SK-N-MC (cell line): ENCODE measurements at regions not wholly inside any gene's neighbourhood (a gene's known extent, or its start where the extent isn't known, plus 50 kb on each side); places are given as distances from the start of the nearest gene placed in this dataset.

ENCODE experiments used
- DNase-seq: peaks from one replicate; pipeline ENCODE4 v3.0.0-alpha.2; 2011; ENCODE audit warnings: low read depth, low spot score
- H3K27ac ChIP-seq: fragments of 200-600 bp; sonication (generic); 2 replicates; pipeline ENCODE4 v1.5.1; 2016; ENCODE audit warnings: mixed run types
- H3K36me3 ChIP-seq: fragments of 200-600 bp; sonication (generic); 2 replicates; pipeline ENCODE4 v1.6.1; 2017; ENCODE audit warnings: antibody characterized with exemption, low read length, mixed read lengths; ENCODE audit not compliant: insufficient read depth
- H3K4me3 ChIP-seq: fragments of 200-600 bp; sonication (generic); 2 replicates; pipeline ENCODE4 v1.5.1; 2016
- H3K9ac ChIP-seq: fragments of 200-600 bp; sonication (generic); 2 replicates; pipeline ENCODE4 v1.8.0; 2017; ENCODE audit warnings: mixed run types, mixed read lengths; ENCODE audit not compliant: insufficient read length
- H3K9me3 ChIP-seq: fragments of 200-600 bp; sonication (generic); 2 replicates; pipeline ENCODE4 v1.6.1; 2017; ENCODE audit warnings: low read depth, mild to moderate bottlenecking, antibody characterized with exemption, low read length, moderate library complexity, mixed read lengths
- EZH2 ChIP-seq: fragments of 200-600 bp; sonication (generic); IDR thresholded peaks from one replicate; pipeline ENCODE4 v1.6.1; 2017; ENCODE audit warnings: antibody characterized with exemption
- FOXP2 ChIP-seq: optimal IDR thresholded peaks from 2 replicates; pipeline ENCODE3; 2011; ENCODE audit warnings: mild to moderate bottlenecking, moderate library complexity; ENCODE audit not compliant: insufficient read depth; ENCODE audit errors: extremely low read length, control extremely low read depth
- POLR2AphosphoS5 ChIP-seq: IDR thresholded peaks from 2 replicates; pipeline ENCODE4 v1.6.1; 2012; ENCODE audit warnings: mild to moderate bottlenecking, low read depth, low read length, borderline replicate concordance

DNA sequence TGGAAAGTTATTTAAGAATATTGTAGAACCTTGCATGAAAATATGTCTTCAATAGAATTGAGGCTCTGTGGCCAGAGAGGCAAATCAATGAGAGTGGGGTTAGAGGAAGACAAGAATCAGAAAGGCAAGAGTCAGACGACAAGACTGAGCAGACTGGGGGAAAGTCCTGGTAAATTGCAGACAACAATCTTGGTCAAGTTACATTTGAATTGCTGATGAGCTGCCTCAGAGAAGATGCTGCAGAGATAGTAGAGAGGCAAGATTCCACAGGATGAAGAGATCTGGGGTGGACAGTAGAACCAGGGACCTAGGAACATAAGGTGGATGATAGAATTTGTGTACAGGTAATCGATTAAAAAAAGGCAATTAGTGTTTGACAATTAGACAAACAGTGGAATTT, 133.8 kb downstream of the RXFP2 start:
- no peak overlapping the region for H3K9ac ChIP-seq
- no peak for DNase-seq
- H3K4me3 ChIP-seq: no peak overlapping the region
- H3K27ac ChIP-seq: no peak overlapping the region
- TF ChIP-seq FOXP2 (no peak), EZH2 (no peak), POLR2AphosphoS5 (no peak)
- H3K36me3 ChIP-seq: no peaks in the 10 kb centered on the region
- no peaks in the 10 kb centered on the region for H3K9me3 ChIP-seq

DNA sequence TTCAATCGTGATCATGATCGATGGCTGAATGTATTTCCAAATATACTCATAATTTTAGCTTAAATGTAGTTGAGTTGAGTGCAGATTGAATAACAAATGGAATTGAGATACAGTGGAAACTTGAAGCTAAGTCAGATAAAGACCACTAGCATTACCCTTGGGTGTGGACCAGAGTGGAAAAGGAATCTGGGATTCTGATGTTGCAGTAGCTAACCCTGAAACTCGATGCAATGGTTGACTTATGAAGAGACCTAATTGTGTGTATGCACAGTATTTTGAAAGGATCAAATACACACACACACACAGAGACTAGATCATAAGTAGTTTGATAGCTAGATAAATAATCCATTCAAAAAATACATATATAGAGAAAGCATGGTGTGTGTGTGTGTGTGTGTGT, 135.8 kb downstream of the RXFP2 start:
- no peak for DNase-seq
- TF ChIP-seq FOXP2 (no peak), POLR2AphosphoS5 (no peak), EZH2 (no peak)
- Histone ChIP-seq H3K27ac (peak overlapping the region; percentile 58; the same call in 1 of the 2 replicates), H3K9me3 (no peaks in the 10 kb centered on the region), H3K4me3 (peak overlapping the region; percentile 2; the same call in 1 of the 2 replicates), H3K36me3 (no peaks in the 10 kb centered on the region), H3K9ac (no peak overlapping the region)

DNA sequence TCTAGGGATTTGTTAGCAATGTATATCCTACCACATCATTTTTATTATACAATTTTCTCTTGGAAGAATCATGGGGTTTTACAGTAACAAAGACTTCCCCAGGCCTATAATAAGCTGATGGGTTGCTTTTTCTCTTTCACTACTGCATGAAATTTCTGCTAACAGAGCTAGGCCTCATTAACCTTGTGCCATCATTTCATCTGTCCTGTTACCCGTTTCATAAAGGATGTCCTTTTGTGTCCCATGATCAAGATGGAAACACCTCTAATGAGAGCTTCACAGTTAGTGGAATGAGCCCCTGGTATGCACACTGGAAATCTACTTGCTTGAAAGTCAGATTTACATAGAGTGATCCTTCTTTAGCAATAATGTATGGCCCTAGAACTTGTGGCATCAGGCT, 138.7 kb downstream of the RXFP2 start:
- H3K27ac ChIP-seq: no peak overlapping the region
- DNase-seq: no peak
- TF ChIP-seq FOXP2 (no peak), EZH2 (no peak), POLR2AphosphoS5 (no peak)
- no peaks in the 10 kb centered on the region for H3K9me3 ChIP-seq
- no peak overlapping the region for H3K9ac ChIP-seq
- no peaks in the 10 kb centered on the region for H3K36me3 ChIP-seq
- no peak overlapping the region for H3K4me3 ChIP-seq

DNA sequence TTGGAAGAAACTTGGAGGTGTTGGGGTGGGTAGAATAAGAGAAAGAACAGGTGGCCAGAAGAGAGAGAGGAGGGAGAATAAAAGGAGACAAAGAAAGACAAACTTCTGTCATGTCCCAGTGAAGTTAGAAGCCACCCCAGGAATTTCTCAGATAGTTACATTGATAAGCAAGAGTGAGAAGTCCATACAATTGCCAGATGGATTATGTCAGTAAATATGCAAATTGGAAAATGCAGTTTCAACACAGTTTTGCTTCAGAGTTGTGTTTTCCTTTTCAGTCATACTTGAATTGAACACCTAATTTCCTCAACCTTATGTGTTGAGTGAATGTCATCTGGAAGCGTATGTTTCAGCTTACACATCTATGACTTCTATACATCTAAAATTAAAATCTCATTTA, 139.2 kb downstream of the RXFP2 start:
- H3K4me3 ChIP-seq: no peak overlapping the region
- H3K27ac ChIP-seq: no peak overlapping the region
- H3K9ac ChIP-seq: no peak overlapping the region
- H3K9me3 ChIP-seq: no peaks in the 10 kb centered on the region
- no peaks in the 10 kb centered on the region for H3K36me3 ChIP-seq
- no peak for TF ChIP-seq FOXP2
- no peak for TF ChIP-seq EZH2
- TF ChIP-seq POLR2AphosphoS5: no peak
- DNase-seq: no peak

DNA sequence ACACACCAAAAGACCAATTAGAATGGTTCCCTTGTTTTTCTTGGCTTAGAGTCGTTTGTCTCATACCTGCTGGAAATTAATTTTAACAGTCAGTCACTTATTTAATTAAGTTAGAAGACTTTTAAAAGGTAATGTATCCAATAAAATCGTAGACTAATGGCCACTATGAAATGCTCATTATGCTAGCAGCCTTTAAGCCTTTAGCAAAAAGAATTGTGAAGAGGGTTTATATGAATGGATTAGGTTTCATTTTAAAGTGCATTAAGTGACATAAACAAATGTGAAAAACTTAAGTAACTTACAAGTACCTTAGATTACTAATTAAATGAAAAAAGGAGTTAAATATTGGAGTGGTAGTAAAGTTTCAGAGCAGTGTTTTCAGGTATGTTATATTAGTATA, 139.6 kb downstream of the RXFP2 start:
- H3K9ac ChIP-seq: no peak overlapping the region

DNA sequence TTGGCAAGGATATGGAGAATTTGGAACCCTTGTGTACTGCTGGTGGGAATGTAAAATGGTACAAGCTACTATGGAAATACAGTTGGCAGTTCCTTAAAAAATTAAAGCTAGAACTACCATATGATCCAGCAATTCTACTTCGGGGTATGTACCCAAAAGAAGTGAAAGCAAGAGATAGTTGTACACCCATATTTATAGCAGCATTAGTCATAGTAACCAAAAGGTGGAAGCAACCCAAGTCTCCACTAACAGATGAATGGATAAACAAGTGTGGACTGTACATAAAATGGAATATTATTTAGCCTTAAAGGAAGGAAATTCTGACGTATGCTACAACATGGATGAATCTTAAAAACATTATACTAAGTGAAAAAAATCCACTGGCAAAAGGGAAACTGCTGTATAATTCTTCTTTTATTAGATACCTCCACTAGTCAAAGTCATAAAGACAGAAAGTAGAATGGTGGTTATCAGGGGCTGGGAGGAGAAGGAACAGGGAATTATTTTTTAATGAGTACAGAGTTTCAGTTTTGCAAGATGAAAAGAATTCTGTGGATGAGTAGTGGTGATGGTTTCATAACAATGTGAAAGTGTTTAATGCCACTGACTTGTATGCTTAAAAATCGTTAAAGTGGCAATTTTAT, 141.6 kb downstream of the RXFP2 start:
- no peaks in the 10 kb centered on the region for H3K36me3 ChIP-seq
- H3K27ac ChIP-seq: no peak overlapping the region
- no peaks in the 10 kb centered on the region for H3K9me3 ChIP-seq
- H3K9ac ChIP-seq: no peak overlapping the region
- no peak overlapping the region for H3K4me3 ChIP-seq
- DNase-seq: no peak
- TF ChIP-seq EZH2 (no peak), FOXP2 (no peak), POLR2AphosphoS5 (no peak)

More for the DNA sequence above, 139.6 kb downstream of the RXFP2 start:
- TF ChIP-seq EZH2 (no peak), POLR2AphosphoS5 (no peak), FOXP2 (no peak)
- Histone ChIP-seq H3K36me3 (no peaks in the 10 kb centered on the region), H3K27ac (no peak overlapping the region), H3K9me3 (no peaks in the 10 kb centered on the region), H3K4me3 (no peak overlapping the region)
- no peak for DNase-seq

DNA sequence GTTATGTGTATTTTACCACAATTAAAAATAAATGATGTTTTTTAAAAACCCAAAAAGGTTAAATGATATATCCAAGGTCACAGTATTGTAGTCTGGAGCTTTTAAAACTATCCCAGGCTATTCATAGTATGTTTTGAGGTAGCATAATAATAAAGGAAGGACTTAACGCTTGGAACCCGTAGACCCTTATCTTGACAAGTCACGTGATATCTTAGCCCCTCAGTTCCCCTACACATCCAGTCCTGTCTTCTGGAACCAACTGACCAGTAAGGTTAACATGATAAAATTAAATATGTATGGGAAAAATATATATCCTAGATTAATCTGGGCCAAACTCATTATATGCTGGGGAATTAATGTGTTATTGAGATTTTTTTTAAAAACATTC, 142.2 kb downstream of the RXFP2 start:
- no peak overlapping the region for H3K9ac ChIP-seq
- DNase-seq: no peak
- no peaks in the 10 kb centered on the region for H3K36me3 ChIP-seq
- H3K9me3 ChIP-seq: no peaks in the 10 kb centered on the region
- H3K4me3 ChIP-seq: no peak overlapping the region
- TF ChIP-seq EZH2 (no peak), POLR2AphosphoS5 (no peak), FOXP2 (no peak)
- H3K27ac ChIP-seq: no peak overlapping the region

DNA sequence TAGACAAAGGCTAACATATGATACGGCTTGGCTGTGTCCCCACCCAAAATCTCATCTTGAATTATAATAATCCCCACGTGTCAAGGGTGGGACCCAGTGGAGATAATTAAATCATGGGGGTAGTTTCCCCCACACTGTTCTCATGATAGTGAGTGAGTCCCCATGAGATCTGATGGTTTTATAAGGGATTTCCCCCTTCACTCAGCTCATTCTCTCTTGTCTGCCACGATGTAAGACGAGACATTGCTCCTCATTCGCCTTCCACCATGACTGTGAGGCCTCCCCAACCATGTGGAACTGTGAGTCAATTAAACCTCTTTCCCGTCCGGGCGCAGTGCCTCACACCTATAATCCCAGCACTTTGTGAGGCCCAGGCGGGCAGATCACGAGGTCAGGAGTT, 143.5 kb downstream of the RXFP2 start:
- no peaks in the 10 kb centered on the region for H3K36me3 ChIP-seq
- no peak for TF ChIP-seq FOXP2
- no peak for TF ChIP-seq POLR2AphosphoS5
- no peak for TF ChIP-seq EZH2
- no peak for DNase-seq
- H3K9ac ChIP-seq: no peak overlapping the region
- no peak overlapping the region for H3K4me3 ChIP-seq
- H3K27ac ChIP-seq: no peak overlapping the region; the same call in 1 of the 2 replicates
- H3K9me3 ChIP-seq: no peaks in the 10 kb centered on the region

DNA sequence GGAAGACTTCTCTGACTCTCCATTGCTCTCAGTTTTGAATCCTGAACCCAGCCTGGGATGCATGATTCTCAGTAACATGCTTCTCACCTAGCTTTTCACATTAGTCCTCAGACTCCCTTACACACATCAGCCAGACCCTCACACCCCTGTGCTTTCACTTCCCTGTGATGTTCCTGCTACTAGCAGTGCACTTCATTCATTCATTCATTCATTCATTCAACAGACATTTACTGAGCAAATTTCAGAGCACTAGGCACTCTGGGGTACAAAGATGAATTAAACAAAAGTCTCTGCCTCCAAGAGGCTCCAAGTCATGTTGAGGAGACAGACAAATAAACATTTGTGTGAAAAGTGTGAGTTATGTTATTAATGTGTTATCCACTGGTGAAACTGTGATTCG, 145.2 kb downstream of the RXFP2 start:
- H3K9ac ChIP-seq: no peak overlapping the region
- DNase-seq: no peak
- no peaks in the 10 kb centered on the region for H3K36me3 ChIP-seq
- no peak overlapping the region for H3K27ac ChIP-seq
- no peak for TF ChIP-seq FOXP2
- TF ChIP-seq EZH2: no peak
- no peak overlapping the region for H3K4me3 ChIP-seq
- H3K9me3 ChIP-seq: no peaks in the 10 kb centered on the region
